NCI-H2171 (cell line): ENCODE measurements at regions not wholly inside any gene's neighbourhood (a gene's known extent, or its start where the extent isn't known, plus 50 kb on each side); places are given as distances from the start of the nearest gene placed in this dataset.
"Not testable (repeated sequence)": the region's sequence is repeated elsewhere in the genome, so short reads cannot be mapped to it uniquely, and the experiment has no call there.

Experiments
- DNase-seq: peaks from one replicate; lab custom pipeline; 2025; lab: John Stamatoyannopoulos, UW

GRCh38 chr18:14991934-14992445 is 244.0 kb downstream of the ANKRD30B start:
- DNase-seq = not testable (repeated sequence)

GRCh38 chr18:14992758-14993157 is 244.8 kb downstream of the ANKRD30B start:
- DNase-seq = not testable (repeated sequence)

GRCh38 chr18:14995023-14995422 is 247.1 kb downstream of the ANKRD30B start:
- not testable (repeated sequence) for DNase-seq

GRCh38 chr18:14997357-14997756 is 249.4 kb downstream of the ANKRD30B start:
- DNase-seq = no peak

- DNase-seq = not testable (repeated sequence)
These were observed 249.9 kb downstream of the ANKRD30B start for GRCh38 chr18:14997899-14998298.

- not testable (repeated sequence) for DNase-seq
These were observed 250.5 kb downstream of the ANKRD30B start for GRCh38 chr18:14998360-14999042.

- no peak for DNase-seq
These were observed 251.4 kb downstream of the ANKRD30B start for GRCh38 chr18:14999085-14999975.

- not testable (repeated sequence) for DNase-seq
These were observed 252.4 kb downstream of the ANKRD30B start for GRCh38 chr18:15000119-15001037.

GRCh38 chr18:15001038-15001794 is 253.2 kb downstream of the ANKRD30B start:
- DNase-seq = not testable (repeated sequence)

- DNase-seq = not testable (repeated sequence)
These were observed 253.8 kb downstream of the ANKRD30B start for GRCh38 chr18:15001795-15002107.

- DNase-seq = not testable (repeated sequence)
These were observed 254.8 kb downstream of the ANKRD30B start for GRCh38 chr18:15002765-15003164.

GRCh38 chr18:15003231-15003630 is 255.3 kb downstream of the ANKRD30B start:
- peak; percentile 23 for DNase-seq

GRCh38 chr18:15003636-15004269 is 255.8 kb downstream of the ANKRD30B start:
- not testable (repeated sequence) for DNase-seq

- DNase-seq = not testable (repeated sequence)
These were observed 256.4 kb downstream of the ANKRD30B start for GRCh38 chr18:15004270-15004973.

- no peak for DNase-seq
These were observed 257.6 kb downstream of the ANKRD30B start for GRCh38 chr18:15005313-15006130.

- not testable (repeated sequence) for DNase-seq
These were observed 258.6 kb downstream of the ANKRD30B start for GRCh38 chr18:15006616-15007015.

GRCh38 chr18:15026041-15026440 is 278.1 kb downstream of the ANKRD30B start:
- DNase-seq = not testable (repeated sequence)

- peak; percentile 1 for DNase-seq
These were observed 280.1 kb downstream of the ANKRD30B start for GRCh38 chr18:15028037-15028436.

GRCh38 chr18:15060279-15060880 is 312.4 kb downstream of the ANKRD30B start:
- not testable (repeated sequence) for DNase-seq
